GM13976 (cell line): ENCODE measurements at regions not wholly inside any gene's neighbourhood (a gene's known extent, or its start where the extent isn't known, plus 50 kb on each side); places are given as distances from the start of the nearest gene placed in this dataset.

Experiments used
- DNase-seq: peaks from one replicate; pipeline ENCODE4 v3.0.0; 2012; ENCODE audit warnings: low spot score
- in situ Hi-C: fragments of 300-500 bp; cut with MboI; formaldehyde crosslinking; loops from one replicate; pipeline ENCODE4 v1.12.0; 2022; ENCODE audit warnings: low sequenced_read_pairs, mixed read lengths, inconsistent platforms; ENCODE audit not compliant: unreplicated experiment
- TF ChIP-seq, protein P1 (sequence below): IDR thresholded peaks from 2 replicates; pipeline ENCODE4 v1.5.1; 2012; ENCODE audit warnings: borderline replicate concordance, mild to moderate bottlenecking; ENCODE audit not compliant: insufficient read depth; ENCODE audit errors: extremely low read depth, missing control alignments, control extremely low read depth

DNA sequence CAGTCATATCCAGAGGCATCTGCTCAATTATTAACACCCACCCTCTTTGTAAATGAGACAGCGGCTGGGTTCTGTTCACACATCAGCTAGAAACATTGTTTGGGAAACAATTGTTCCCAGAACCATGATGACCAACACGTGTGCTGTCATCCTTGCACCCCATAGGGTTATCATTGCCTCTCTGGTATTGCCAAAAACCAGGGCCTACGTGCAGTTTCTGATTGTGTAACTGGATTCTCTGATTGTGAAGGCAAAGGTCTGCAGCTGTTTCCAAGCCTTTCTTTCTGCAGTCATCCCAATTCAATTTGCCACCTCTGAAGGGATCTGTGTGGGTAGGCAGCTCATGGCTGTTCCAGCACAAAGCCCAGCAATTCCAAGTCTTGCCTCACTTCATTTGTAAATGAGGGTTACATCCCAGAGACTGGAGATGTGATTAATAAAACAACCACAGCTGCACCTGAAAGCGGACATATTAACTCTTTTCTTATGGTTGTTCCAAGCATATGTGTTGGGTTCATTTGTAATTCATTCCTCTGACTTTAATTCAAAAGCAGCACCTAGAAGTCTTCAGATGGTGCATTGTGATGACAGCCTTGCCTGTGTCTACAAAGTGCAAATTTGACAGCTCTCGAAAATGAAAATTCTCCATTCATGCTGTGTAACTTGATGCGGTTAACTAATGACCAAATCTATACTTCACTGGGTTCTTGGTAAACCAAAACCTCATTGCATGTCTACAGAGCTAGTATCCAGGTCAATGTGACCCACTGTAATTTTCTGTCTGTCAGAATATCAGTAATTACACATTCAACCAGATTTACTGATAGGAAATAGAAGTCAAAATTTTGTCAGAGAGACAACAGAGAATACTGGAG, 66.6 kb downstream of the YIPF5 start:
- TF ChIP-seq, protein P1, sequence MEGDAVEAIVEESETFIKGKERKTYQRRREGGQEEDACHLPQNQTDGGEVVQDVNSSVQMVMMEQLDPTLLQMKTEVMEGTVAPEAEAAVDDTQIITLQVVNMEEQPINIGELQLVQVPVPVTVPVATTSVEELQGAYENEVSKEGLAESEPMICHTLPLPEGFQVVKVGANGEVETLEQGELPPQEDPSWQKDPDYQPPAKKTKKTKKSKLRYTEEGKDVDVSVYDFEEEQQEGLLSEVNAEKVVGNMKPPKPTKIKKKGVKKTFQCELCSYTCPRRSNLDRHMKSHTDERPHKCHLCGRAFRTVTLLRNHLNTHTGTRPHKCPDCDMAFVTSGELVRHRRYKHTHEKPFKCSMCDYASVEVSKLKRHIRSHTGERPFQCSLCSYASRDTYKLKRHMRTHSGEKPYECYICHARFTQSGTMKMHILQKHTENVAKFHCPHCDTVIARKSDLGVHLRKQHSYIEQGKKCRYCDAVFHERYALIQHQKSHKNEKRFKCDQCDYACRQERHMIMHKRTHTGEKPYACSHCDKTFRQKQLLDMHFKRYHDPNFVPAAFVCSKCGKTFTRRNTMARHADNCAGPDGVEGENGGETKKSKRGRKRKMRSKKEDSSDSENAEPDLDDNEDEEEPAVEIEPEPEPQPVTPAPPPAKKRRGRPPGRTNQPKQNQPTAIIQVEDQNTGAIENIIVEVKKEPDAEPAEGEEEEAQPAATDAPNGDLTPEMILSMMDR, result no peak
- in situ Hi-C loops, result no loop called here
- DNase-seq, result no peak

GRCh38 chr5:144105371-144105770, 65.1 kb downstream of the YIPF5 start:
- no peak for DNase-seq
- TF ChIP-seq, protein P1, result no peak
- in situ Hi-C loops, result no loop called here

DNA sequence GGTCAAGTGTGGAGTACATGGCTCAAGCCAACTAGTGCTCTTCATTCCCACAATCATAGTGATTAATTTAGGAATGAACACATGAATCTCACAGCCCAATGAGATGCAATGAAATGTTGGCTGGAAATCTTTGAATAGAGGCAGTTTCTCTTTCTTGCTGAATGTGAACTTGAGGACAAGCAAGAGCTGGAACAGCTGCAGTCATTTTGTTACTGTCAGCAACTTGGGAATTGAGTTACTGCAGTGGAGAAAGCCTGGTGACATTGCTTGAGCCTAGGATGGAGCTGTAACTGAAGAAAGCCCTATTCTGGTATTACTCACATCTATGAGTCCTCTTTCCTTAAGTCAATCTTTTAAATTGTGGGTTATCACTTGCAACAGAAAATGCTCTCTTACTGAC, 62.3 kb downstream of the YIPF5 start:
- no peak for DNase-seq
- in situ Hi-C loops, result no loop called here
- TF ChIP-seq, protein P1, result no peak
